HG02642 (cell line): ENCODE measurements at regions not wholly inside any gene's neighbourhood (a gene's known extent, or its start where the extent isn't known, plus 50 kb on each side); places are given as distances from the start of the nearest gene placed in this dataset.
A peak's percentile ranks its signal among the peaks of the same experiment; 100 is the strongest.
"Not testable (repeated sequence)": the region's sequence is repeated elsewhere in the genome, so short reads cannot be mapped to it uniquely, and the experiment has no call there.

ENCODE experiments used
- ATAC-seq: cut with Tn5 transposase; IDR thresholded peaks from one replicate; pipeline ENCODE4 v1.9.1; 2021; ENCODE audit warnings: mild to moderate bottlenecking; ENCODE audit not compliant: unreplicated experiment, poor library complexity

DNA sequence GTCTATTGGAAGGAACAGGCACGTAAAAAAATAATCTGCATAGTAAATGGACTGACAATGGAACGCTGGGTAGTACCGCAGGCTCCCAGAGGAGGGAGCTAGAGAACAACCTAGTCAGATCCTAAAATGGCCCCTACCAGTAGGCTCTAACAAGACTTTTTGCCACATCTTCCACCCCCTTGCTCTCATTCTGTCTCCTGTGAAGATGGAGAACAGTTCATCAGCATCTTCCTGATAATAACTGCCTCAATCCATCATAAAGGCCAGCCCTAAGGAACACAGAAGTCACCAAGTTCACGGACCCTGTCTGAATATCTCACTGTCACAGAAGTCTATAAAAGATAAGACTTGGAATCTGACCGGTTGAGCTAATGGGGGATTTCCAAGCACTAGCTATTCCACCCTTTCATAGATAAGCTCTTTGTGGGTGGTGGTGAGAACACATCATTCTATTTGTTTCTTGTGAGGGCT lies 133.4 kb downstream of the SLC1A3 start:
- peak; percentile 55 for ATAC-seq

DNA sequence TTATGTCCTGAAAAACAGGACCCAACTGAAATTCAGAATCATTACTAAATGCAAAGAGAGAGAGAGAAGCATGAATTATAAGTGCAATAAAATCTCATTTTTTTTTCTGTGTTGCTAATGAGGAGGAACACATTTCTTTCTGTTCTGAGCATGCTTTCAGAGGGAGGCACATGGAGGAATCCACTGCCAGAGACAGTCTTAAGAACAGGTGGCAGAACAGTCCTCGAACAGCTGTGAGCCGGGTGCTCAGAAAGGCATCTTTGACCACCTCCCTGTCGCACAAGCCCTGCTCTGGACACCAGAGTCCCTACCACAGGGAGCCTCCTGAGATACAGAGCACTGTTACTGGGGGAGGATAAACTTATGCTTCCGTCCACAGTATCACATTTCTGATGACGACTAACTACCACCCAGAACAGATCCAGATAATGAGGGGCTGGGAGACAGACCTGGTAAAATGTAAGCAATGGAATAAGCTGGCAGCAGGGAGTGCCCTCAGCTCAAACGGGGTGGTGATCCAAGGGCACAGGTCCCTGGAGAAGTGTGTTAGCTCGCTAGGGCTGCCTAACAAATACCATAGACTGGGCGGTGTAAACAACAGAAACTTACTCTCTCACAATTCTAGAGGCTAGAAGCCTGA lies 134.0 kb downstream of the SLC1A3 start:
- no peak for ATAC-seq

- no peak for ATAC-seq
Measured at GRCh38 chr5:36741128-36741527, 134.7 kb downstream of the SLC1A3 start.

- ATAC-seq = peak; percentile 14
Measured at GRCh38 chr5:36743891-36744772, 132.4 kb upstream of the NIPBL start.

GRCh38 chr5:36744773-36745589 lies 131.6 kb upstream of the NIPBL start:
- ATAC-seq = peak; percentile 79

DNA sequence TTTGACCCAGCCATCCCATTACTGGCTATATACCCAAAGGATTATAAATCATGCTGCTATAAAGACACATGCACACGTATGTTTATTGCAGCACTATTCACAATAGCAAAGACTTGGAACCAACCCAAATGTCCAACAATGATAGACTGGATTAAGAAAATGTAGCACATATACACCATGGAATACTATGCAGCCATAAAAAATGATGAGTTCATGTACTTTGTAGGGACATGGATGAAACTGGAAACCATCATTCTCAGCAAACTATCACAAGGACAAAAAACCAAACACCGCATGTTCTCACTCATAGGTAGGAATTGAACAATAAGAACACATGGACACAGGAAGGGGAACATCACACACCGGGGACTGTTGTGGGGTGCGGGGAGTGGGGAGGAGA lies 128.8 kb upstream of the NIPBL start:
- not testable (repeated sequence) for ATAC-seq

DNA sequence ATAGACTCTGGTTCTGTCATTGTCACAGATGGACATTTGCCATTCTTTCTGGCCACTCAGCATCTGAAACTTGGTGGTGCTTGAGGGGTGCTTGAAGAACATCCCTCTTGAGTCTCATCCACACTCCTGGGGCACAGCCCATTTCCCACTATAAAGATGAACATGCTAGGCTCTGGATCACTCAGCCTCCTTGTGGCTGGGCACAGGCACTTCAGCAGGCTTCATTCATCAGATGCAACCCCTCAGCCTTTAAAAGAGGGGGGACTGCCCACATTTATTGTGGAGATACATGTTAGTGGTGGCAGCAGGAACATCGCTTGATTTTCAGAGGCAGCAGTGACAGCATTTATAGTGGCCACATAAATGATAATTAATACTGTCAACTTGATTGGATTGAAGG lies 124.7 kb upstream of the NIPBL start:
- ATAC-seq = no peak

GRCh38 chr5:36755342-36755741 lies 121.2 kb upstream of the NIPBL start:
- no peak for ATAC-seq

- ATAC-seq = no peak
Measured at GRCh38 chr5:36755920-36756488, 120.6 kb upstream of the NIPBL start.

- no peak for ATAC-seq
Measured at GRCh38 chr5:36756848-36757247, 119.7 kb upstream of the NIPBL start.

- no peak for ATAC-seq
Measured at GRCh38 chr5:36759117-36759516, 117.5 kb upstream of the NIPBL start.

- ATAC-seq = no peak
Measured at GRCh38 chr5:36763454-36763853, 113.1 kb upstream of the NIPBL start.

GRCh38 chr5:36765876-36766275 lies 110.7 kb upstream of the NIPBL start:
- ATAC-seq = no peak

DNA sequence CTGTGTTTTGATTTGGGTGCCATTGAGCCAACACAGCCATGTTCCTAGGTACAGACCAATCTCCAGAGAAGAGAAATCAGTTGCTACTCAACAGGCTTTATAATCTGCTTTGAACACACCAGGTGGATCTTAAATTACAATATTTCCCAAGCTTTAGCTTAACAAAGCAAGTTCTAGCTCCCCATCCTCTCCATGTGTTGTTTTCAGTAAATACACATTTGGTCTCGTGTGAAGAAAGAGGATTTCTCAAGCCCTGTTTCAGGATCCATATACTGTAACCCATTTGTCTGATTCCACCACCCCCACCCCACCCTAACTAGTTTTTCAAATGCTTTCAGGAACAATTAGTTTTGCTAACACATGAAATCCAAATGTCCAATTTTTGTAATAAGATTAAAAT lies 109.6 kb upstream of the NIPBL start:
- ATAC-seq = no peak

GRCh38 chr5:36768450-36768849 lies 108.1 kb upstream of the NIPBL start:
- ATAC-seq = no peak

DNA sequence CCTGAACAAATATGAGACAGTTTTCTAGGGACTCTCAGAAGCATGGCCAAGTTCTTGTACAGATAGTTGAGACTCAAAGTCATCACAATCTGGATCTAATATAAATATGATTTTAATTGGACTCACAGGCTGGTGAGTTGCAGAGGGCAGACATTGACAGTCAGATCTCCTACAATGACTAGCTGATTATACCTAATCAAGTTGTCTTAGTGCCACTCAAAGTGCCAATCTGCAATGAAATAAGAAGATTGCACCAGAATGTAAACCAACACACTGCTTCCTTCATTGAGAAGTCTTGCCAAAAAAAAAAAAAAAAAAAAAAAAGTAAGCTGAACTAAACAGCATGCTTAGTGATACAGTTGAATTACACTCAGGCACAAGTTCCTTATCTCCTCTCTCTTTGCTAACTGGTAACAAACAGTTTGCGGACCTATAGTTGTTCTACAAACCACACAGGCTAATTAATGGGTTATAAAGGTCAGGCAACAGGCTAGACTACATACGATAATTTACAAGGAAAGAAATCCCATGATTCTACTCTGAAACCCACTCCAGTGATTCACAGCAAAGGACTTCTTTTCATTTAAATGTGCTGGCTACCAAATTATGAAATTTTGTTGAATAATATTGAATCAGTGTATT lies 107.3 kb upstream of the NIPBL start:
- ATAC-seq = no peak

DNA sequence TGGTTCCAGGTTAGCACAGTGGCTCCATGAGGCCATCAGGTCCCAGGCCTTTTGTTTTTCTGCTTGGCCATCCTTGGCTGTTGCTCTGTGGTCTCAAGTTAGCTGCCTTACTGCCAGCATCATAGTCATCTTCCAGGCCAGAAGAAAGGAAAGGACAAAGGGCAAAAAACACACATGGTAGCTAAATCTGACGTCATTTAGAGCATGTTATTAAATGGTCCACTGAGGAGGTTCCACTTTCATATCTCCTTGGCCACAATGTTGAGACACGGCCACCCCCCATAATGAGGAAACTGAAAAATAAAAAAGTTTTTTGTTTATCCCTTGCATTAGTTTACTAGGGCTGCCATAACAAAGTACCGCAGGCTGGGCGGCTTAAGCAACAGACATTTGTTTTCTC lies 106.4 kb upstream of the NIPBL start:
- ATAC-seq = no peak

GRCh38 chr5:36772276-36773140 lies 104.1 kb upstream of the NIPBL start:
- no peak for ATAC-seq

DNA sequence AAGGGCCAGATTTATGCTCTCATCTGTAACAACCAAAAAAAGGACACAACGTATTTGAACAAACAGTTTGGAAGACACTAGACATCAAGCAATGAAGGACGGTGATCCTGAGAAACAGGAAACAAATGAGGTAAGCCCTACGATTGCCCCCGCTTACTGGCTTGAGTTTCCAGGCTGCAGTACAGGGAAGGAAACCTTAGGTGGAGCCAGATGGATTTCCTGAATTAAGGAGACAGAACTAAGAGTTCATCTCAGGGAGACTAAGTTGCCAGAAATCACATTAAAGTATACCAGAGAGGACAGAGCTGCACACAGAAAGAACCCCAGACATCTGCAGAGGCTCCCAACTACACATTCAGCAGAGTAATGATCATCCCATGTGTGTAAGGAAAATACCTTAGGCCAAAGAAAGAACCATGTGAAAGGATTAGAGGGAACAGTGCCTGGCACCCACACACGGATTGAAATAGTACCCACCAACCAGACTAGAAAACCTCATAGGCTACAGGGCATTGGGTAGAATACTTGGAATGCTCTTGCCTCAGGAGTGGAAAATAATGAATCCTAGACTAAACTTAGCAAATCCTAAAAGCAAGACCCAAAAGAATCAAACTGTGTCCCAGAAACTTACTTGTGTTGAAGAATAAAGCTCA lies 99.3 kb upstream of the NIPBL start:
- ATAC-seq = no peak
